ENCODE measurements at regions not wholly inside any gene's neighbourhood (a gene's known extent, or its start where the extent isn't known, plus 50 kb on each side); places are given as distances from the start of the nearest gene placed in this dataset.

GRCh38 chr13:54367639-54368271 is 1339.1 kb downstream of the OLFM4 start:
- CTCF ChIA-PET, result no interaction called here

GRCh38 chr13:54368387-54368786 is 1339.8 kb downstream of the OLFM4 start:
- no peak for DNase-seq (ENCODE audit: low spot score)
- H3K27ac ChIP-seq, result no peak overlapping the region
- POLR2A ChIA-PET (ENCODE audit: low non-redundant PET), result no interaction called here
- TF ChIP-seq CTCF (conservative IDR thresholded peaks at IDR 0.05; ENCODE audit: low read depth), result no peak
- CTCF ChIA-PET, result no interaction called here

More at GRCh38 chr13:54367639-54368271, 1339.1 kb downstream of the OLFM4 start:
- no peak for DNase-seq (ENCODE audit: low spot score)
- POLR2A ChIA-PET (ENCODE audit: low non-redundant PET), result no interaction called here
- H3K27ac ChIP-seq, result no peak overlapping the region
- TF ChIP-seq CTCF (conservative IDR thresholded peaks at IDR 0.05; ENCODE audit: low read depth), result no peak

- ChIA-PET POLR2A (ENCODE audit: low non-redundant PET) (no interaction called here), CTCF (no interaction called here)
- DNase-seq (ENCODE audit: low spot score), result no peak
These were observed 1344.6 kb downstream of the OLFM4 start for GRCh38 chr13:54373211-54373610.

GRCh38 chr13:54379461-54379860 is 1350.8 kb downstream of the OLFM4 start:
- POLR2A ChIA-PET (ENCODE audit: low non-redundant PET), result no interaction called here
- CTCF ChIA-PET, result no interaction called here
- DNase-seq (ENCODE audit: low spot score), result no peak
- H3K27ac ChIP-seq, result no peak overlapping the region
- no peak for TF ChIP-seq CTCF (conservative IDR thresholded peaks at IDR 0.05; ENCODE audit: low read depth)

More at GRCh38 chr13:54373211-54373610, 1344.6 kb downstream of the OLFM4 start:
- no peak overlapping the region for H3K27ac ChIP-seq
- no peak for TF ChIP-seq CTCF (conservative IDR thresholded peaks at IDR 0.05; ENCODE audit: low read depth)

- no peak for TF ChIP-seq CTCF (conservative IDR thresholded peaks at IDR 0.05; ENCODE audit: low read depth)
- no peak for DNase-seq (ENCODE audit: low spot score)
- ChIA-PET POLR2A (ENCODE audit: low non-redundant PET) (no interaction called here), CTCF (interaction anchor here (0.6 kb wide), 1 partner anchor 204 kb away, joined by 5 read pairs; no protein-coding TSS in a partner anchor)
- H3K27ac ChIP-seq, result no peak overlapping the region
These were observed 1355.0 kb downstream of the OLFM4 start for GRCh38 chr13:54383604-54384003.

GRCh38 chr13:54387625-54388024 is 1359.0 kb downstream of the OLFM4 start:
- no peak for DNase-seq (ENCODE audit: low spot score)
- no peak for TF ChIP-seq CTCF (conservative IDR thresholded peaks at IDR 0.05; ENCODE audit: low read depth)
- ChIA-PET CTCF (no interaction called here), POLR2A (ENCODE audit: low non-redundant PET) (no interaction called here)
- H3K27ac ChIP-seq, result no peak overlapping the region

All from RWPE1 (cell line).